OCI-LY1 (cell line): ENCODE measurements at regions not wholly inside any gene's neighbourhood (a gene's known extent, or its start where the extent isn't known, plus 50 kb on each side); places are given as distances from the start of the nearest gene placed in this dataset.

Experiments used
- H2AFZ ChIP-seq: fragments of 200-600 bp; sonication (generic), shearing (Covaris generic); 2 replicates; pipeline ENCODE4 v1.6.0; 2014; ENCODE audit warnings: antibody characterized with exemption, mild to moderate bottlenecking, low read length
- H3F3A ChIP-seq: fragments of 200-600 bp; sonication (generic), shearing (Covaris generic); 2 replicates; pipeline ENCODE4 v1.6.0; 2014; ENCODE audit warnings: mild to moderate bottlenecking, antibody characterized with exemption, low read length, moderate library complexity; ENCODE audit not compliant: insufficient read depth
- H3K27ac ChIP-seq: fragments of 200-600 bp; sonication (generic); 2 replicates; pipeline ENCODE4 v1.5.1; 2014; ENCODE audit warnings: low read length, mixed run types, mild to moderate bottlenecking, low read depth; ENCODE audit not compliant: poor library complexity, severe bottlenecking
- H3K27me3 ChIP-seq: fragments of 200-600 bp; sonication (generic); 2 replicates; pipeline ENCODE4 v1.6.0; 2014; ENCODE audit warnings: antibody characterized with exemption, mild to moderate bottlenecking, low read length, moderate library complexity; ENCODE audit not compliant: insufficient read depth
- H3K36me3 ChIP-seq: fragments of 200-600 bp; sonication (generic); 2 replicates; pipeline ENCODE4 v1.6.1; 2014; ENCODE audit warnings: mild to moderate bottlenecking, antibody characterized with exemption, low read length, moderate library complexity, mixed read lengths; ENCODE audit not compliant: insufficient read depth
- H3K4me1 ChIP-seq: fragments of 200-600 bp; sonication (generic); 2 replicates; pipeline ENCODE4 v1.5.1; 2014; ENCODE audit warnings: mild to moderate bottlenecking, low read length, moderate library complexity; ENCODE audit not compliant: insufficient read depth, severe bottlenecking
- H3K4me2 ChIP-seq: fragments of 200-600 bp; sonication (generic), shearing (Covaris generic); 2 replicates; pipeline ENCODE4 v1.6.1; 2014; ENCODE audit warnings: low read length
- H3K4me3 ChIP-seq: fragments of 200-600 bp; sonication (generic); 2 replicates; pipeline ENCODE4 v1.5.1; 2014; ENCODE audit warnings: low read length, low read depth, mild to moderate bottlenecking, mixed read lengths; ENCODE audit not compliant: poor library complexity, severe bottlenecking
- H3K79me2 ChIP-seq: fragments of 200-600 bp; shearing (Covaris generic); 2 replicates; pipeline ENCODE4 v1.6.1; 2016; ENCODE audit warnings: mixed run types, low read length, mixed read lengths; ENCODE audit not compliant: insufficient read depth
- H3K9ac ChIP-seq: fragments of 200-600 bp; sonication (generic), shearing (Covaris generic); 2 replicates; pipeline ENCODE4 v1.6.1; 2014; ENCODE audit warnings: mild to moderate bottlenecking, low read length, mixed read lengths
- H3K9me2 ChIP-seq: fragments of 200-600 bp; sonication (generic), shearing (Covaris generic); 2 replicates; pipeline ENCODE4 v1.6.1; 2014; ENCODE audit warnings: low read depth, mild to moderate bottlenecking, low read length, mixed read lengths
- H3K9me3 ChIP-seq: fragments of 200-600 bp; shearing (Covaris generic); 2 replicates; pipeline ENCODE4 v1.6.1; 2014; ENCODE audit warnings: low read length, mixed read lengths
- H4K20me1 ChIP-seq: fragments of 200-600 bp; sonication (generic), shearing (Covaris generic); 2 replicates; pipeline ENCODE4 v1.6.0; 2016; ENCODE audit warnings: mild to moderate bottlenecking, low read length; ENCODE audit not compliant: insufficient read depth
- EZH2 ChIP-seq: fragments of 200-600 bp; sonication (generic), shearing (Covaris generic); IDR thresholded peaks from 2 replicates; pipeline ENCODE4 v1.8.0; 2017; ENCODE audit warnings: borderline replicate concordance, mixed run types, mild to moderate bottlenecking, antibody characterized with exemption, low read length, moderate library complexity, mixed read lengths
- TF ChIP-seq, protein P1 (sequence below): fragments of 200-600 bp; sonication (generic), shearing (Covaris generic); IDR thresholded peaks from 2 replicates; pipeline ENCODE4 v1.5.1; 2017; ENCODE audit warnings: mild to moderate bottlenecking, antibody characterized with exemption, low read length, moderate library complexity, mixed read lengths

DNA sequence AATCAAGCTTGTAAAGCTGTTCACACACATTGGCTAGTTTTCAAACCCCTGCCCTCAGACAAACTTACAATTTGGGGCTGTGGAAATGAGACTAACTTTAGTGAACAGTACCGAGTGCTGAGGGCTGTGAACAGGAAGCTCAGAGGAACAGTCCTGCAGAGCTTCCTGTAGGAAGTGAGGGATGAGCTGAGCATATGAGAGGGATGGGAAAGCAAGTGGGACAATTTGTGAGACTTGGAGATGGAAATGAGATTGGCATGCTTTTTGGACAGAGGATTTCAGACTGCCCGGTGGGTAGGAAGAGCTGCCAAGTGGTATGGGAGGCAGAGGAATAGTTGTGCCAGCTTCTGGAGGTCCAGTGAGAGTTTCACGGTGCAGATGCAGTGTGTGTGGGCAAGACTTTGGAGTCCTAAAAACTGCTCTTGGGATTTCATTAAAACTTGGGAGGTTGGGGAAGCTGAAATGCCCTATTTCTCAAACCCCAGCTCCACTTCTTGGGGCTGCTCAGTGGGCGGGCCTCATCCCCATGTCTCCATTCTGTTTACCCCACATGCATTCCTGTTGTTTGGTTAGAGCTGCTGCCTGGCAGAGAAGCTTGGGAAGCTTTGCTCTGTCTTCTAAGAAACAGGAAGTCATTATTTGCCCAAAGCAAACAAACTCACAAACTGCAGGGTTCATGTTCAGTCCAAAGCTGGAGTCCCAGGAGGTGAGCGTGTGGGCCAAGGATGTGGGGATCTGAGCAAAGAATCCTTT is 267.5 kb downstream of the ZSWIM6 start:
- H3K4me2 ChIP-seq: no peak overlapping the region
- H3K36me3 ChIP-seq: no peaks in the 10 kb centered on the region
- no peaks in the 10 kb centered on the region for H3K4me1 ChIP-seq
- H3K9ac ChIP-seq: no peak overlapping the region
- H3K9me3 ChIP-seq: no peaks in the 10 kb centered on the region
- H3F3A ChIP-seq: no peaks in the 10 kb centered on the region
- H3K4me3 ChIP-seq: no peak overlapping the region
- no peak overlapping the region for H2AFZ ChIP-seq
- no peaks in the 10 kb centered on the region for H3K27me3 ChIP-seq
- no peaks in the 10 kb centered on the region for H4K20me1 ChIP-seq
- no peaks in the 10 kb centered on the region for H3K9me2 ChIP-seq
- H3K27ac ChIP-seq: no peak overlapping the region
- TF ChIP-seq, protein P1, sequence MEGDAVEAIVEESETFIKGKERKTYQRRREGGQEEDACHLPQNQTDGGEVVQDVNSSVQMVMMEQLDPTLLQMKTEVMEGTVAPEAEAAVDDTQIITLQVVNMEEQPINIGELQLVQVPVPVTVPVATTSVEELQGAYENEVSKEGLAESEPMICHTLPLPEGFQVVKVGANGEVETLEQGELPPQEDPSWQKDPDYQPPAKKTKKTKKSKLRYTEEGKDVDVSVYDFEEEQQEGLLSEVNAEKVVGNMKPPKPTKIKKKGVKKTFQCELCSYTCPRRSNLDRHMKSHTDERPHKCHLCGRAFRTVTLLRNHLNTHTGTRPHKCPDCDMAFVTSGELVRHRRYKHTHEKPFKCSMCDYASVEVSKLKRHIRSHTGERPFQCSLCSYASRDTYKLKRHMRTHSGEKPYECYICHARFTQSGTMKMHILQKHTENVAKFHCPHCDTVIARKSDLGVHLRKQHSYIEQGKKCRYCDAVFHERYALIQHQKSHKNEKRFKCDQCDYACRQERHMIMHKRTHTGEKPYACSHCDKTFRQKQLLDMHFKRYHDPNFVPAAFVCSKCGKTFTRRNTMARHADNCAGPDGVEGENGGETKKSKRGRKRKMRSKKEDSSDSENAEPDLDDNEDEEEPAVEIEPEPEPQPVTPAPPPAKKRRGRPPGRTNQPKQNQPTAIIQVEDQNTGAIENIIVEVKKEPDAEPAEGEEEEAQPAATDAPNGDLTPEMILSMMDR: no peak
- no peak for TF ChIP-seq EZH2
- H3K79me2 ChIP-seq: no peaks in the 10 kb centered on the region

DNA sequence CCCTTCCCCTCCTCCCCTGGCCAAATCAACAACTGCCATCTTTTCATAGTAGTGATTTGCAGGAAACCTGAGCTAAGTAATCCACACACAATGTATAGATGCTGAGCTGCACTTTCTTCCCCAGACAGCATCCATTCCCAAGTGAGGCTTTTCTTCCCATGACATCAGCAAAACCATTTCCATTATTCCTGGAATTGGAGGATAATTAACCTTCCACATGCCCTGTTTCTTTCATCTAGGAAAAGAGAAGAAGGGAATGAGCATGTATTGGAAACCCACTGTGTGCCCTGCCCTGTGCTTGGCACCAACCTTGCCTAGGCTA is 268.0 kb downstream of the ZSWIM6 start:
- Histone ChIP-seq H3K36me3 (no peaks in the 10 kb centered on the region), H3F3A (no peaks in the 10 kb centered on the region), H3K4me3 (no peak overlapping the region), H3K9me3 (no peaks in the 10 kb centered on the region), H3K27ac (no peak overlapping the region), H3K9me2 (no peaks in the 10 kb centered on the region), H3K9ac (no peak overlapping the region), H3K27me3 (no peaks in the 10 kb centered on the region), H2AFZ (no peak overlapping the region), H4K20me1 (no peaks in the 10 kb centered on the region), H3K79me2 (no peaks in the 10 kb centered on the region), H3K4me2 (no peak overlapping the region), H3K4me1 (no peaks in the 10 kb centered on the region)
- TF ChIP-seq, protein P1: no peak
- no peak for TF ChIP-seq EZH2

DNA sequence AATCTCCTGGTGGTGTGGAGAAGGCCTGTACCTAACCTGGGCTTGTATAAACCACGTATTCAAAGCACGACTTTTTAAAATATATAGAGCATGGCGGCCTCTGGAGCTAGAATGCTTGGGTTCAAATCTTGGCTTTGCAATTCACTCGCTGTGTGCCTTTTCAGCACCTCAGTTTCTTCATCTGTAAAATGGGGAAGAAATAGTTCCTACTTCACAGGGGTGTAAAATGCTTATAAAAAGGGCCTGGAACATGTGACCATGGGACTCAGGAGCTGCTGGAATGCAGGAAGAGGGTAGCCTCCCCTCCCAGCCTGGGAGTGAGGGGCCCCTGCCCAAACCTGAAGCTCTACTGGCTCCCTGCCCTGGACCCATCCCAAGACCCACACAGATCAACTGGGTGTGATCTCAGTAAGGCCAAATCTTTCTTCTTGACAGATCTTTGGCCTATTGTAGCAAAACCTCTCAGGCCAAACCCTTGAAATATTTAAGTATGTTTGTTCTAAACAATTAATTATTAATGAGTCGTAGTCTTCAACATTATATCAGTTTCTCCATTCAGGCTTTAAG is 269.0 kb downstream of the ZSWIM6 start:
- no peaks in the 10 kb centered on the region for H3K9me3 ChIP-seq
- no peak overlapping the region for H3K27ac ChIP-seq

More for the DNA sequence above, 269.0 kb downstream of the ZSWIM6 start:
- no peaks in the 10 kb centered on the region for H3K79me2 ChIP-seq
- no peaks in the 10 kb centered on the region for H3K9me2 ChIP-seq
- no peaks in the 10 kb centered on the region for H3K36me3 ChIP-seq
- no peaks in the 10 kb centered on the region for H3K4me1 ChIP-seq
- no peaks in the 10 kb centered on the region for H3F3A ChIP-seq
- no peaks in the 10 kb centered on the region for H4K20me1 ChIP-seq
- no peak overlapping the region for H3K9ac ChIP-seq
- no peak overlapping the region for H3K4me2 ChIP-seq
- H3K27me3 ChIP-seq: no peaks in the 10 kb centered on the region
- TF ChIP-seq, protein P1: no peak
- TF ChIP-seq EZH2: no peak
- no peak overlapping the region for H3K4me3 ChIP-seq
- no peak overlapping the region for H2AFZ ChIP-seq
